Astrocyte (in vitro differentiated cells and primary cell): ENCODE measurements at regions not wholly inside any gene's neighbourhood (a gene's known extent, or its start where the extent isn't known, plus 50 kb on each side); places are given as distances from the start of the nearest gene placed in this dataset.

Source experiments
- CTCF ChIP-seq: IDR thresholded peaks from 2 replicates; pipeline ENCODE4 v1.5.1; 2011; ENCODE audit warnings: low read depth, mild to moderate bottlenecking, inconsistent platforms, low read length, moderate library complexity; ENCODE audit not compliant: insufficient read depth
- EZH2 ChIP-seq: IDR thresholded peaks from 2 replicates; pipeline ENCODE4 v1.6.1; 2012; ENCODE audit warnings: mild to moderate bottlenecking, low read length, inconsistent platforms; ENCODE audit not compliant: insufficient read depth

DNA sequence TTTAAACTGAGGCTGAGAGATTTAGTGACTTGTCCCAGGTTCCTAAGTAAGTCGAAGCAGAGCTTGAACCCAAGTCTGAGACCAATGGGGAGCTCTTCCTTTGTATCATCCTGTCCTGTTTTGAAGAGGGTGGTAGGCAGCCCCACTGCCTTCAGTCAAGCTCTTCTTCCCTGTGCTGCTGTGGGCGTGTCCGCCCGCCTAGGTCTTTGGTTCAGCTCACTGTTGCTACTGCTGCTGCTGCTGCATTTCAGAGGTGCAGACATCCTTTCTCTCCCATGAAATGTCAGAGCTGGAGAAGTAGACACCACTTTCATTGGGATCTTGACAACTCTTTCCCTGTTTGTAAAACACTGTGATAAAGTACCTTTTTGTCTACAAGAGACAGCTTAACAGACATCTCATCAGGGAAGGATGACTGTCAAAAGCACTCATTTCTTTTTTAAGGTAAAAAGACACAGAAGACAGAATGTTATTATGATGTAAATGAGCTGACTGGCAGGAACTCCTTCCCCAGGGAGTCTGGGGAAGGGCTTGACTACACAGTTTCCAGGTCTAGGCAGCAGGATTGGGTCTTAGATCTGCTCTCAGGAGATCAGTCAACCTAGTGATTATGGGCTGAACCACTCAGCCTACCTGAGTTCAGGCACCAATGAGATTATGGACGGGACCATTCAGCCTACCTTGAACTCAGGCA lies 91.7 kb upstream of the TRIB2 start:
- TF ChIP-seq EZH2, result no peak
- TF ChIP-seq CTCF, result no peak
